ENCODE measurements at regions not wholly inside any gene's neighbourhood (a gene's known extent, or its start where the extent isn't known, plus 50 kb on each side); places are given as distances from the start of the nearest gene placed in this dataset.
A peak's percentile ranks its signal among the peaks of the same experiment; 100 is the strongest.

GRCh38 chr12:98229540-98229924 lies 285.9 kb upstream of the TMPO start:
- DNase-seq (ENCODE audit: low spot score, unreplicated experiment) = no peak
- Mint-ChIP-seq H3K27ac (no peak overlapping the region), H3K4me1 (ENCODE audit: low read depth) (peaks cover 29% of the 10 kb centered on the region), H3K9me3 (ENCODE audit: low read depth) (no peaks in the 10 kb centered on the region), H3K27me3 (no peaks in the 10 kb centered on the region), H3K4me3 (ENCODE audit: low read depth) (no peak overlapping the region), H3K36me3 (ENCODE audit: insufficient read depth) (no peaks in the 10 kb centered on the region)
- no peak for TF ChIP-seq CTCF (IDR thresholded peaks at IDR 0.05; ENCODE audit: unreplicated experiment)

GRCh38 chr12:98232753-98233390 lies 282.5 kb upstream of the TMPO start:
- no peak for TF ChIP-seq CTCF (IDR thresholded peaks at IDR 0.05; ENCODE audit: unreplicated experiment)
- H3K9me3 Mint-ChIP-seq (ENCODE audit: low read depth) = no peaks in the 10 kb centered on the region
- H3K27ac Mint-ChIP-seq = peak overlapping the region; percentile 76
- H3K4me1 Mint-ChIP-seq (ENCODE audit: low read depth) = peaks cover 22% of the 10 kb centered on the region
- no peak for DNase-seq (ENCODE audit: low spot score, unreplicated experiment)
- H3K27me3 Mint-ChIP-seq = no peaks in the 10 kb centered on the region
- no peak overlapping the region for H3K4me3 Mint-ChIP-seq (ENCODE audit: low read depth)
- no peaks in the 10 kb centered on the region for H3K36me3 Mint-ChIP-seq (ENCODE audit: insufficient read depth)

GRCh38 chr12:98235301-98235700 lies 280.1 kb upstream of the TMPO start:
- DNase-seq (ENCODE audit: low spot score, unreplicated experiment) = no peak
- H3K9me3 Mint-ChIP-seq (ENCODE audit: low read depth) = no peaks in the 10 kb centered on the region
- peaks cover 10% of the 10 kb centered on the region for H3K4me1 Mint-ChIP-seq (ENCODE audit: low read depth)
- H3K27ac Mint-ChIP-seq = no peak overlapping the region
- H3K36me3 Mint-ChIP-seq (ENCODE audit: insufficient read depth) = no peaks in the 10 kb centered on the region
- H3K4me3 Mint-ChIP-seq (ENCODE audit: low read depth) = no peak overlapping the region
- no peak for TF ChIP-seq CTCF (IDR thresholded peaks at IDR 0.05; ENCODE audit: unreplicated experiment)
- no peaks in the 10 kb centered on the region for H3K27me3 Mint-ChIP-seq

GRCh38 chr12:98238515-98239130 lies 276.8 kb upstream of the TMPO start:
- no peak for TF ChIP-seq CTCF (IDR thresholded peaks at IDR 0.05; ENCODE audit: unreplicated experiment)
- peaks cover 4% of the 10 kb centered on the region for H3K4me1 Mint-ChIP-seq (ENCODE audit: low read depth)
- no peaks in the 10 kb centered on the region for H3K27me3 Mint-ChIP-seq
- H3K9me3 Mint-ChIP-seq (ENCODE audit: low read depth) = peaks cover 3% of the 10 kb centered on the region
- H3K27ac Mint-ChIP-seq = no peak overlapping the region
- no peak overlapping the region for H3K4me3 Mint-ChIP-seq (ENCODE audit: low read depth)
- no peaks in the 10 kb centered on the region for H3K36me3 Mint-ChIP-seq (ENCODE audit: insufficient read depth)
- no peak for DNase-seq (ENCODE audit: low spot score, unreplicated experiment)

- H3K27me3 Mint-ChIP-seq = no peaks in the 10 kb centered on the region
Observed at GRCh38 chr12:98243190-98243589, 272.2 kb upstream of the TMPO start.

More at GRCh38 chr12:98243190-98243589, 272.2 kb upstream of the TMPO start:
- H3K4me1 Mint-ChIP-seq (ENCODE audit: low read depth) = peaks cover 12% of the 10 kb centered on the region
- no peaks in the 10 kb centered on the region for H3K36me3 Mint-ChIP-seq (ENCODE audit: insufficient read depth)
- DNase-seq (ENCODE audit: low spot score, unreplicated experiment) = no peak
- H3K9me3 Mint-ChIP-seq (ENCODE audit: low read depth) = peaks cover 3% of the 10 kb centered on the region
- TF ChIP-seq CTCF (IDR thresholded peaks at IDR 0.05; ENCODE audit: unreplicated experiment) = no peak
- H3K27ac Mint-ChIP-seq = no peak overlapping the region
- no peak overlapping the region for H3K4me3 Mint-ChIP-seq (ENCODE audit: low read depth)

Measured in progenitor cell of endocrine pancreas (in vitro differentiated cells).